A549 (cell line): ENCODE measurements at regions not wholly inside any gene's neighbourhood (a gene's known extent, or its start where the extent isn't known, plus 50 kb on each side); places are given as distances from the start of the nearest gene placed in this dataset.

ENCODE experiments used
- KDM1A ChIP-seq: fragments of 200-600 bp; sonication (generic); IDR thresholded peaks from 2 replicates; pipeline ENCODE4 v1.6.1; 2016; ENCODE audit warnings: low read depth, mild to moderate bottlenecking
- MYC ChIP-seq: IDR thresholded peaks from 2 replicates; pipeline ENCODE4 v1.6.1; 2012; ENCODE audit warnings: mild to moderate bottlenecking, inconsistent platforms, low read length, improper control_type of control experiment, borderline replicate concordance
- NFE2L2 ChIP-seq: fragments of 150-350 bp; conservative IDR thresholded peaks from 2 replicates; pipeline ENCODE4 v1.6.1; 2014; ENCODE audit warnings: low read length
- RCOR1 ChIP-seq: fragments of 150-350 bp; IDR thresholded peaks from 2 replicates; pipeline ENCODE4 v1.6.1; 2014; ENCODE audit warnings: antibody characterized with exemption, low read length, low read depth
- TF ChIP-seq, protein P1 (sequence below): fragments of >200 bp; sonication (Bioruptor Twin); formaldehyde crosslinking; IDR thresholded peaks from 3 replicates; pipeline ENCODE4 v1.5.1; 2016
- TF ChIP-seq, protein P2 (sequence below): fragments of 450-650 bp; IDR thresholded peaks from 2 replicates; pipeline ENCODE4 v1.6.1; 2014; ENCODE audit warnings: antibody characterized with exemption
- TF ChIP-seq, protein P3 (sequence below): fragments of 200-600 bp; sonication (generic); IDR thresholded peaks from 2 replicates; pipeline ENCODE4 v1.6.1; 2016; ENCODE audit warnings: antibody characterized with exemption, mild to moderate bottlenecking, moderate library complexity
- TF ChIP-seq, protein P4 (sequence below): IDR thresholded peaks from 2 replicates; pipeline ENCODE4 v1.6.1; 2012

DNA sequence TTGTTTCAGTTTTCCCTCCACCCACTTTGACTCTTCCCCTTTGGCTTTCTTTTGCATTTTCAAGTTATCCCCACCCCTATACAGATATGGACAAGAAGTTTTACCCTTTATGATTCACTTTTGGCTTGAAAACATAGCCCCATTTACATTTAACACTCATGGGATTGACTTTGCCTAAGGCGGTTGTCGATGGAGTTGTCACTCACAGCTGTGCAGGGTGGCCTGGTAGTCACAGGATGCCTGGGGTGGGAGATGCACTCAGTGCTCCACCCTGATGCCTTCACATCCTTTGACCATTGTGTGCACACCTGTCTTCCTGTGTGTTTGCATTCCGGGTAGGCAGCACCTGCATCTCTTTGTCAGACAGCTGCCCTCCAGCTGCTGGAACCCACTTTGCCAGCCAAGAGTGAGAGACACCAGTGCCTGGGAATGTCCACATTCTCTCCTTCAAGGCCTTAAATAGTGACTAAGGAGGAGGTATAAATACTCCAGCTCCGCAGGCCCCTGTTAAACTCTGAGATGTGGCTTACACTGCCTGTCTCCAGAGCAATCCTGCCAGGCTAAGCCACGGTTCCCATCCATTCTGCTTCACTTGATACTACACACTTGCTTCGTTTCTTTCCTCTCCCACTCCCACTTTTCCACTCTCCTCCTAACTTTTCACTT is 191.5 kb upstream of the SLC24A5 start:
- TF ChIP-seq, protein P1, sequence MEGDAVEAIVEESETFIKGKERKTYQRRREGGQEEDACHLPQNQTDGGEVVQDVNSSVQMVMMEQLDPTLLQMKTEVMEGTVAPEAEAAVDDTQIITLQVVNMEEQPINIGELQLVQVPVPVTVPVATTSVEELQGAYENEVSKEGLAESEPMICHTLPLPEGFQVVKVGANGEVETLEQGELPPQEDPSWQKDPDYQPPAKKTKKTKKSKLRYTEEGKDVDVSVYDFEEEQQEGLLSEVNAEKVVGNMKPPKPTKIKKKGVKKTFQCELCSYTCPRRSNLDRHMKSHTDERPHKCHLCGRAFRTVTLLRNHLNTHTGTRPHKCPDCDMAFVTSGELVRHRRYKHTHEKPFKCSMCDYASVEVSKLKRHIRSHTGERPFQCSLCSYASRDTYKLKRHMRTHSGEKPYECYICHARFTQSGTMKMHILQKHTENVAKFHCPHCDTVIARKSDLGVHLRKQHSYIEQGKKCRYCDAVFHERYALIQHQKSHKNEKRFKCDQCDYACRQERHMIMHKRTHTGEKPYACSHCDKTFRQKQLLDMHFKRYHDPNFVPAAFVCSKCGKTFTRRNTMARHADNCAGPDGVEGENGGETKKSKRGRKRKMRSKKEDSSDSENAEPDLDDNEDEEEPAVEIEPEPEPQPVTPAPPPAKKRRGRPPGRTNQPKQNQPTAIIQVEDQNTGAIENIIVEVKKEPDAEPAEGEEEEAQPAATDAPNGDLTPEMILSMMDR = no peak
- no peak for TF ChIP-seq MYC
- TF ChIP-seq, protein P2, sequence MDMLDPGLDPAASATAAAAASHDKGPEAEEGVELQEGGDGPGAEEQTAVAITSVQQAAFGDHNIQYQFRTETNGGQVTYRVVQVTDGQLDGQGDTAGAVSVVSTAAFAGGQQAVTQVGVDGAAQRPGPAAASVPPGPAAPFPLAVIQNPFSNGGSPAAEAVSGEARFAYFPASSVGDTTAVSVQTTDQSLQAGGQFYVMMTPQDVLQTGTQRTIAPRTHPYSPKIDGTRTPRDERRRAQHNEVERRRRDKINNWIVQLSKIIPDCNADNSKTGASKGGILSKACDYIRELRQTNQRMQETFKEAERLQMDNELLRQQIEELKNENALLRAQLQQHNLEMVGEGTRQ = no peak
- TF ChIP-seq RCOR1 = no peak
- TF ChIP-seq NFE2L2 = no peak
- TF ChIP-seq, protein P3, sequence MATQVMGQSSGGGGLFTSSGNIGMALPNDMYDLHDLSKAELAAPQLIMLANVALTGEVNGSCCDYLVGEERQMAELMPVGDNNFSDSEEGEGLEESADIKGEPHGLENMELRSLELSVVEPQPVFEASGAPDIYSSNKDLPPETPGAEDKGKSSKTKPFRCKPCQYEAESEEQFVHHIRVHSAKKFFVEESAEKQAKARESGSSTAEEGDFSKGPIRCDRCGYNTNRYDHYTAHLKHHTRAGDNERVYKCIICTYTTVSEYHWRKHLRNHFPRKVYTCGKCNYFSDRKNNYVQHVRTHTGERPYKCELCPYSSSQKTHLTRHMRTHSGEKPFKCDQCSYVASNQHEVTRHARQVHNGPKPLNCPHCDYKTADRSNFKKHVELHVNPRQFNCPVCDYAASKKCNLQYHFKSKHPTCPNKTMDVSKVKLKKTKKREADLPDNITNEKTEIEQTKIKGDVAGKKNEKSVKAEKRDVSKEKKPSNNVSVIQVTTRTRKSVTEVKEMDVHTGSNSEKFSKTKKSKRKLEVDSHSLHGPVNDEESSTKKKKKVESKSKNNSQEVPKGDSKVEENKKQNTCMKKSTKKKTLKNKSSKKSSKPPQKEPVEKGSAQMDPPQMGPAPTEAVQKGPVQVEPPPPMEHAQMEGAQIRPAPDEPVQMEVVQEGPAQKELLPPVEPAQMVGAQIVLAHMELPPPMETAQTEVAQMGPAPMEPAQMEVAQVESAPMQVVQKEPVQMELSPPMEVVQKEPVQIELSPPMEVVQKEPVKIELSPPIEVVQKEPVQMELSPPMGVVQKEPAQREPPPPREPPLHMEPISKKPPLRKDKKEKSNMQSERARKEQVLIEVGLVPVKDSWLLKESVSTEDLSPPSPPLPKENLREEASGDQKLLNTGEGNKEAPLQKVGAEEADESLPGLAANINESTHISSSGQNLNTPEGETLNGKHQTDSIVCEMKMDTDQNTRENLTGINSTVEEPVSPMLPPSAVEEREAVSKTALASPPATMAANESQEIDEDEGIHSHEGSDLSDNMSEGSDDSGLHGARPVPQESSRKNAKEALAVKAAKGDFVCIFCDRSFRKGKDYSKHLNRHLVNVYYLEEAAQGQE = no peak
- TF ChIP-seq, protein P4, sequence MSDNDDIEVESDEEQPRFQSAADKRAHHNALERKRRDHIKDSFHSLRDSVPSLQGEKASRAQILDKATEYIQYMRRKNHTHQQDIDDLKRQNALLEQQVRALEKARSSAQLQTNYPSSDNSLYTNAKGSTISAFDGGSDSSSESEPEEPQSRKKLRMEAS = no peak
- TF ChIP-seq KDM1A = no peak
